Activated T-helper 9 cell treated with anti-CD3 and anti-CD28 coated beads, Interleukin-2, amount 50 U/mL, for 16 hours (primary cell): ENCODE measurements at regions not wholly inside any gene's neighbourhood (a gene's known extent, or its start where the extent isn't known, plus 50 kb on each side); places are given as distances from the start of the nearest gene placed in this dataset.
"Not testable (repeated sequence)": the region's sequence is repeated elsewhere in the genome, so short reads cannot be mapped to it uniquely, and the experiment has no call there.

ENCODE experiments used
- DNase-seq: peaks from one replicate; pipeline ENCODE4 v3.0.0-alpha.2; 2020; ENCODE audit warnings: low read depth

DNA sequence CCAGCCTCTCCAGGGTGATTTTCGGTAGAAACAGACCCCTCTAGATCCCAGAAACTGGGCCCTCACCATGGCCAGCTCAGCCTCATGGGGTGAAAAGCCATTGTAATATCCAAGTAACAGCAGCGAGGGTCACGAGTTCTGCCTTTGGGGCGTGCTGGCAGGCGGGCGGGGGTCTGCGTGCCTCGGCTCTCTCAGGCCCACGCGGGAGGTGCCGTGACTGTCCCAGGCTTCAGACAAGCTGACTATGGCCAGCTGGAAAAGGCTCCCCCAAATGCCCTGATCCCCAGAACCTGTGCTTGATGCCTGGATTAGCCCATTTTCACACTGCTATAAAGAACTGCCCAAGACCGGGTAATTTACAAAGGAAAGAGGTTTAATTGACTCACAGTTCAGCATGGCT, 160.2 kb downstream of the LAT start:
- not testable (repeated sequence) for DNase-seq

DNA sequence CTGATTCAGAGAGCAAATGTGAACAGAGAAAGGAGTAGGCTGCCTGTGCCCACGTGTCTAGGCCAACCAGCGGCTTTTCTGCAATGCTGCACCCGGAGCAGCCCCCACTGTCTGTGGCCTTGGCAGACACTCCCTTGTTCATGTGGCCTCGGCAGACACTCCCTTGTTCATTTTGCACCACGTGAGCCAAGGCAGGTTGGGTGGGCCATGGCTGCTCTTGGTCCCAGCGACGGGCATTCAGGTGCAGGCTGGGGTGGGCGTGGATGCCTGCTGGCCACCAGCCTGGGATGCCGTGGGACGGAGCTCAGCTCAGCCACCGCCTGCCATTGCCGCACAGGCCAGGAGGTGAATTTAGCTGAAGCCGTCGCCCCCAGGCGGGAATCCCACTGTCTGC, 159.8 kb downstream of the LAT start:
- DNase-seq: not testable (repeated sequence)

DNA sequence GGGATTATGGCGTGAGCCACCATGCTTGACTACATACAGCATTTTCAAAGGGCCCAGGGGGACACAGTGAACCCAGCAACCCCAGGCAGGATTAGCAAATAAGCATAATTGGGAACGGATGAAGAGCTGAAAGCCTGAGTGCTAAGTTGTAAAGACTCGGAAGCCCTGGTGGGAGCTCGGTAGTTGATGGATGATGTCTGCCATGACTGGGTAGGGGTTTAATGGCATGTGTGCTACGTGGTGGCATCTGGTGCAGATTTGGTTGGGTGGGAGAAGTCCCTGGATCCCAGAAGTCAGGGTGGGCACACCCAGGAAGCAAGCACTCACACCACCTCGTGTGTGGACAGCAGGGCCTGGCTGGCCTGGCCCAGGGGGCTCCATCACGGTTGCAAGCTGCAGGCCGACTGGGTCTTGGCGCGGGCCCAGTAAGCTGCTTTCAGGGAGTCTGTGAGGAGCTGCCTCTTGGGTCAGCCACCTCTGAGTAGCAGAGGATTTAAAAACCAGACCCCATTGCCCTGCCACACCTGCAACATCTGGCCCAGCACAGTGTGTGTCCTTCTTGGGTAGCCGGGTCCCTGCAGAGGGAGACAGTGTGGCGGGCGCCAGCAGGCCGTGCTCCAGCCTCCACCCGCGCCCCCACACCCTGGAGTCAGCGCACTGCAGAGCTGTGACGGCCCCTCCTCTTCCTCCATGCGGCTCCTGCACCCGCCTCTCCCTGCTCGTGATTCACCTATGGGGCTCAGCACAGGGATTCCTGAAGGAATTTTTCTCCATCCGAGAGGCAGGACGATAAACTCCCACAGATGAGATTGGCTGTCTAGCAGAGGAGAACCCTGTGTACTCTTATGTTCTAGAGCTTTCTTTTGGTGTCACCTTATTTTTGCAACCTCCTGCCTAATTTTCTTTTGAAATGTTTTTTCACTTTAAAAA, 159.2 kb downstream of the LAT start:
- DNase-seq: not testable (repeated sequence)

DNA sequence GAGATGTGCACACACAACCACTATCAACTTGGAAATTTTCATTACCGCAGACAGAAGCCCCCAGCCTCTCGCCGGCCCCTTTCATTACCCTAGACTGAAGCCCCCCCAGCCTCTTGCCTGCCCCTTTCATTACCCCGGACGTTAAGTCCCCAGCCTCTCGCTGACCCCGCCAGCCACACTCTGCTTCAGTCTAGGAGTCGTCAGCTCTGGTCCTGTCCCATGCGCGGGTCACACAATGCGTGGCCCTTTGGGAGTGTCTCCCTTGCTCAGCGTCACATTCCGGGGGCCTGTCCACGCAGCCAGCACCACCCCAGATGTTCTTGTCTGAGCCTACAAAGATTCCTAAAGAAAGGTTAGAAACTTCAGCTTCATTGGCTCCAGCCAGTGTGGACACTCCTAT, 157.7 kb downstream of the LAT start:
- not testable (repeated sequence) for DNase-seq

DNA sequence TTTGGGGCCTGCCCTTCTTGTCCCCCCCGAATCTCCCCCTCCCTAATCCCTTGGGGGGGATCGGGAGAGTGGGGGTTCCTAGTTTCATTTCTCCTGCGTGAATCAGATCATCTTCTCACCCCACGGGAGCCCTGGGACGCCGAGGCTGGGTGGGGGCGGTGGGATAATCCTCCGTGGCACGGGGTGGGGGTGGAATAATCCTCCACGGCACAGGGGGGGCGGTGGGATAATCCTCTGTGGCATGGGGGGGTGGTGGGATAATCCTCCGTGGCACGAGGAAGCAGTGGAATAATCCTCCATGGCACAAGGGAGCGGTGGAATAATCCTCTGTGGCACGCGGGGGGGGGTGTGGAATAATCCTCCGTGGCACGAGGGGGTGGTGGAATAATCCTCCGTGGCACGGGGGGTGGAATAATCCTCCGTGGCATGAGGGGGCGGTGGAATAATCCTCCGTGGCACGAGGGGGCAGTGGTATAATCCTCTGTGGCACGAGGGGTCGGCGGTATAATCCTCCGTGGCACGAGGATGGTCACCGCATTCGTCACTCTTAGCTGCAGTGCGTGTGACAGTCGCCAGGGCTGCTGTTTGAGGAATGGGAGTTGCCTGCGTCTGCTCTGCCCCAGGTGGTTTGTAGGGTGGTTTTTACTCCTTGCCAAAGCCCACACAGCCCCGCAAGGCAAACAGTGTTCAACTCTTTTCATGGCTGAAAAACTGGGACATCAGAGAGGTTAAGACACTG, 156.9 kb downstream of the LAT start:
- no peak for DNase-seq

DNA sequence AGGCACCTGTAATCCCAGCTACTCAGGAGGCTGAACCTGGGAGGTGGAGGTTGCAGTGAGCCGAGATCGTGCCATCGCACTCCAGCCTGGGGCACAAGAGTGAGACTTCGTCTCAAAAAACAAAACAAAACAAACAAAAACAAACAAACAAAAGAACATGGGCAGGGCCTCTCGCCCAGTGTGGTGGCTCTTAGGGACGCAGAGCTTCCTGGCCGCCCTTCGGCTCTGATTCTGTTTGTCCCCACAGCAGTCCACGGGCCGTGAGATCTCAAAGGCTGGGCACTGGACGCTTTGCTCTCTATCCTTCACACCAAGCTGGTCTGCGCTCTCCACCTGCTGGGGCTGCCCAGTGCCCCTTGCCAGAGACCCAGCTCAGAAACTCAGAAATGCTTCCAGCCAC, 156.3 kb downstream of the LAT start:
- DNase-seq: not testable (repeated sequence)

DNA sequence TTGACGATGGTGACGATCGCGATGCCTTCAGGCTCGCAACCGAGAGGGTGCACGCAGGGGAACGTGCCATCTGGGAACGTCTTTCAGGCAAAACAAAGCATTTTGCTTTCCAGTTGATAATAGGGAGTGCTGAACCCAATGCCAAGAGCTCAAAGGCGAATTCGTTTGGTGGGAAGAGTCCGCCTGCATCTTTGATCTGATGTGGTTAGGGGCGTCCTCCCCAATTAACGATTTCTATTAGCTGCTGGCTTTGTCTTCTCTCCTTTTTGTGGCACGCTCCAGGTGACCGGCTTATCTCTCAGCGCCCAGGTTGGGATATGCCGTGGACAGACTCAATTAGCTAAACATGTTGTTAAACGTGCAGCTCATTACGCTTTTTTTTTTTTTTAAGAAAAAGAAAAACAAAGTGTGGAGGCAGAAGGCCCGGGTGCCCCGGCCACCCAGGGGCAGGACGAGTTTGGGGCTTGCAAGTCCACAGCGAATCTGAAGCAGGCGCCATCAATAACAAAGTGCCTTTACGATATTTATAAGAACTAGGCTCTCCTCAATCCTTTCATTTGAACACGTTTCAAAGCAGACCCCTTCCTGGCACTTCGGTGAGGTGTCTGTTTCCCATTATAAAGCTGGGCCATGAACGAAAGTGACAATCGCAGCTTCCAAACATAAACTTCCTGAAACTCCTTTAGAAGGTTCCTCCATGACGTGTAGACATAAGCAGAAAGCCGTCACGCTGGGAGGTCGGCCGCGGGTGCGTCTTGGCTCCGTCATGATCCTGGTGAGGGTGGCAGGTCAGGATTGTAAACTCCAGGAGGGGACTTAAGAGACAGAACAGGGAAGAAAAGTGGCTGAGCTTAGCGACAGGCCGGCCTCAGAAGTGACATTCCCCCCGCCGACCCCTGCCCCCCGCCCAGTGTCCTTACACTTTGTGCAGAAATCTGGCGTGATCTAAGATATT, 155.3 kb downstream of the LAT start:
- not testable (repeated sequence) for DNase-seq

DNA sequence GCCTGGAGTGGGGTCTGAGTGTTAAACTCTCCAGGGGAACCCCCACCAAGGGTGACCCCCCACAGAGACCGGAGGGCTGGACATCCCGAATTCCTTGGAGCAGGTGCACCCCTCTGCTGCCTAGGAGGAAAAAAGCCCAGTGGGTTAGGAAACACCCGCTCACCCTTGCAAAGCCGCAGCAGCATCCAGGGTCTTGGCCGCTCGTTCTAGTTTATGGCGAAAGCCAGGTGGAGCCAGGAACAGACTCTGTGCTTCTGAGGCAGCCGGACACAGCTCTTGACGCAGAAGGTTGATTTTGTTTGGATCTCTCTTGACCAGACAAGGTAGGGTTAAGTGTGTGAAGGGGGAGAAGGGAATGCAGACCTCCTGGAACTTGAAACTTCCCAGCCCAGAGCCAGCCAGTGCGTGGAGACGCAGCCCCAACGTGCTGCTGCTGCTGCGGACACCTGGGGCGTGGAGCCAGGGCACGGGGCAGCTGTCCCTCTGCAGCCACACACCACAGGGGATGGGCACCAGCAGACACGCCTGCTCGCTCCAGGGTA, 154.5 kb downstream of the LAT start:
- no peak for DNase-seq

DNA sequence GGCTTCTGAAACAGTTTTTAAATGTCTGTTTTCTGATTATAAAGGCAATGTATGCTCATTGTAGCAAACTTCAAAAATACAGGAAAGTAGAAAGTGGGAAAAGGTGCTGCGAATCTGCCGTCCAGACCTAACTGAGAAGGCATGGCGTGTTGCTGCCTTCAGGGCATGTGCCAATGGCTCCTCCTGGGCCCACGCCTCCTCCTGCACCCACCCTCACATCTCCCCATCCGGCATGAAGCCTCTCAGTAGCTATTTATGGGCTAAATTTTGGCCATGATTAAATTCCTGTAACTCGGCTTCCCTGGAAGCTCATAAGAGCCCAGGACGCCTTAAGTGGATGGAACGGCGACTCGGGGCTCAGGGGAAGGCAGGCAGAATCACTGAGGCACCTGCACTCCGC, 153.8 kb downstream of the LAT start:
- DNase-seq: not testable (repeated sequence)

DNA sequence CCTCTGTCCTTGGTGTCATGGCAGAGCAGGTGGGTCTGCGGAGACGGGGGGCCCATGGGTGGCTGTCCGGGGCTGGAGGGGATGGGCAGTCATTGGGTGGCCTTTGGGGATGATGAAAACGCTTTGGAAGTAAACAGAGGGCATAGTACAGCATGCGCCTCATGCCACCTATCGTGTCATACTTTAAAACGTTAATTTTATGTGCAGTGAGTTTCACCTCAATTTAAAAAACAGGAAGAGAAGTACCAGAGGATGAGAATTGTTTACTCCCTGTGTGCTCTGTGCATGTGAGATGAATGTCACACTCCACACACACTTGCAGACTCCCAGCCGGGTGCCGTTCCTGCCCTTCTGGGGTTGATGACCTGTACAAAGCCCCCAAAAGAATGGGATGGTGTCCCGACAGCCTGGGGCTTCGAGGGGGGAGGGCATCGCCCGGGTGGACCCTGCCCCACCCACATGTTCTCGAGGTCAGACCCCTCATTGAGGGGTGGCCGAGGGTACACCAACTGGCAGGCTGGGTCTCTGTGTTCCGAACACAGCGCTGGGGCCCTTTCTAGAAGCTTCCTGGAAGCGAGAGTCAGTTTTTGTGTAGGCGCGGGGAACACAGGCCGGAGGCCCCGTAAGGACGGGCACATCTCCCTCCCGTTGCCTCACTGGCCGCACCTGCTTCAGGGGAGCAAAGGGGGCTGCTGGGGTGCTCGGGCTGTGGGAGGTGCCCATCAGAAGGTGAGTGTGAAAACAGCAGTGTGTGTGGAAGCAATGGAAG, 153.2 kb downstream of the LAT start:
- not testable (repeated sequence) for DNase-seq

DNA sequence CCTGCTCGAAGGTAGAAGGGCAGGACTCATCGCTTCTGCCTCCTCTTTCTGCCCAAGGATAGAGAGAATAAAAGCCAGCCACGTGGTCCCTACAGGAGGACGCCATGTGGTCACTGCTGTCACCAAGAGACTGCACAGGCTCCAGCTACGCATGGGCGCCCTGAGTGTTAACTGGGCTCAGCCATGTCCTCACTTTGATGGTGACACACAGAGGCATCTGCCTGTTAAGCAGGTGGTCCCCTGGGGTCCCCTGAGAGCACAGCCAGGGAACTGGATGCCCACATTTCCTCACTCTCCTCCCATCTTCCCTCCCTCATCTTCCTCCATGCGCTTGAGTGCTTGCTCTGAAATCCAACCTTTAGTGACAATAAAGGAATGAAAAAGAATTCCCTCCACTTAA, 152.6 kb downstream of the LAT start:
- not testable (repeated sequence) for DNase-seq

DNA sequence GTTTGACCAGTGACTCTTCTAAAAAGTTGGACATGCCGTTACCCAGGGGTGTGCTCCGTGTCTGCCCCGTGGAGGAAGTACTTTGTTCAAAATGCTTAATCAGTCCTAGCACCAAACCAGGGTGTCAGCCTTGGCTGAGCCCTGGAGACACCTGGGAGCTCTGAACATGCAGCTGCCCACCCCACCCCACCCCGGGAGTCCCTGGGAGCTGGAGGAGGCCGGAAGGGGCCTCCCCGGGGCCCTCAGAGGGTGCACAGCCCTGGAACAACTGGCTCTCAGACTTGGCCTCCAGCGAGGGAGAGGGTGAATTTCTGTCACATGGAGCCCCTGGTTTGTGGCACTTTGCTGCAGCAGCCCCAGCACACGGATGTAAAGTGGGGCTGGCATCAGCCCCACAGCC, 152.1 kb downstream of the LAT start:
- not testable (repeated sequence) for DNase-seq

DNA sequence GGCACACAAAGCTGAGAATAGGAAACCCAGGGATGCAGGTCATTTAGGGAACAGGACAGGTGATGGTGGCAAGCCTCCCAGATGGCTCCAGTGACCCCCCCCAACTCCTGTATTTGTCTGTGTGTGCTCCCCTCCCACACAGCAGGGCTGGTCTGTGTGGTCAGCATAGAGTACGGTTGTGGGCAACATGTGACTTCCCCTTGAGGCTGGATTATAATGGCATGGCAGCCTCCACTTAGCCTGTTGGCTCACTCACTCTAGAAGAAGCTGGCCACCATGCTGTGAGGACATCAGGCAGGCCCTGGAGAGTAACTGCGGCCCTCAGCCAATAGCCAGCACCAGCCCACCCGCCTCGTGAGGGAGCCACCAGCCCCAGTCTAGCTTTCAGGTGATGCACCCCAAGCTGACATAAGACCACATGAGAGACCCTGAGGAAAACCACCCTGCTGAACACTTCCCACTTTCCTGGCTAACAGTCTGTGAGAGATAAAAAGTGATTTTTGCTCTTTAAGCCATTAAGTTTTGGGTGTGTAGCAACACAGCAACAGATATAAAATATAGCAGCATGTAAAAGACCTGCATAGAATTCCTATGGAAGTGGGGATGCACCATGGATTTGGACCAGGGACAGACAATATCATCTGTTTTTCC, 151.3 kb downstream of the LAT start:
- not testable (repeated sequence) for DNase-seq

DNA sequence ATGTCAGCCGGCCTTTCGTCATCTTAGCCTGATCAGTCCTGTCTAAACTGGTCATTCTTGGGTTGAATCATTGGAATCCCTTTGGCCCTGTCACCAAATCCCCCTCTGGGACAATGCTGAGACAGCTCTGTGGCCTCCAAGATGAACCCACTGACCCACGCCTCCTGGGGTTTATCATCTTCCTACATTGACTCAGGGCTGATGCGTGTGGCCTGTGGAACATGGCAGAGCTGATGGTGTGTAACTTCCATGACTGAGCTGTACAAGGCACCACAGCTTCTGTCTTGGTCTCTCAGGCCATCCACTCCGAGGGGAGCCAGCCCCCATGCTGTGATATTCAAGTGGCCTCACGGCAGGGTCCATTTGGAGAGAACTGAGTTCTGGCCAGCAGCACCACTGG, 150.2 kb downstream of the LAT start:
- DNase-seq: not testable (repeated sequence)

DNA sequence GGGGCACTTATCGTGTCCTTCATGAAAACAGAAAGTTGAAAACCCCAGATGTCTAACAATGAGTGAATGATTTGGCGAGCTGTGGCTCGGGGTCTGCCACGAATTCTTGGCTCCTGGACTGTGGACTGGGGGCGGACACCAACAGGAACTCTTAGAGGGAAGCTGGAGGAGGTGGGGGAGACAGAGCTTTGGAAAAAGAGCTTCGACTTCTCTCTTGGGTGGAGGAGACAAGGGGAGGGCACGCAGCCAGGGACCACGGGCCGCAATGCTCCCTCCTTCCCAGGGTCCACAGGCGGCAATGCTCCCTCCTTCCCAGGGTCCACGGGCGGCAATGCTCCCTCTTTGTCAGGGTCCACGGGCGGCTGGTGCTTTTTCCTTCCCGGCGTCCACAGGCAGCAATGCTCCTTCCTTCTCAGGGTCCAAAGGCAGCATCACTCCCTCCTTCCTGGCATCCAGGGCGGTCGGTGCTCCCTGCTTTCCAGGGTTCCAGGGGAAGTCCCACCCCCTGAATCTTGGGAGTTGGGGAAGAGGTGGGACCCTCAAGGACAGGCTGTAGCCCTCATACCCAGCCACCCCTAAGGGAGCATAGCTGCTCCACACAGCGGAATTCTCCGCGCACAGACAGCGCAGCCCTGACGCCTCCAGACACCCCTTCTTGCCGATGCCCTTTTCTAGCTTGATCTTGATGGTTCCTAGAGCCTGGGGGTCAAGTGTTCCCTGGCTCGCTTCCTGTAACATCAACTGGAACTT, 149.0 kb downstream of the LAT start:
- DNase-seq: not testable (repeated sequence)

DNA sequence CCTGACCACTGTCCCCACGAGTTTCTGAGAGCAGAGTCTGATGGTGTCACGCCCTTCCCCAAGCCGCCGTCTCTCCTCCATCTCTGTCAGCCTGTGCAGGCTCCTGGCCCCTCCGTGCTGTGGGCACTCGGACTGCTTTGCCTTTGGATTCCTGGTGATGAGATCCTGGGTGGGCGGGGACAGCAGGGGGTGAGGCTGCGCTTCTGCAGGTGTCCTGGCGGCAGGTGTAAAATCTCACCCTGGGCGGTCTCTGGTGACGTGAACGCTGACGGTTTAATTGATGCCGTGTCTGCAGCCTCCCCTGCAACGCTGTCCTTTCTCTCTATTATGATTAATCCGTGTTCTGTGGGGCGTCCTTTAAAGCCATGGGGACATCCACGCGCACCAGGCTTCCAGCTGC, 148.0 kb downstream of the LAT start:
- not testable (repeated sequence) for DNase-seq

DNA sequence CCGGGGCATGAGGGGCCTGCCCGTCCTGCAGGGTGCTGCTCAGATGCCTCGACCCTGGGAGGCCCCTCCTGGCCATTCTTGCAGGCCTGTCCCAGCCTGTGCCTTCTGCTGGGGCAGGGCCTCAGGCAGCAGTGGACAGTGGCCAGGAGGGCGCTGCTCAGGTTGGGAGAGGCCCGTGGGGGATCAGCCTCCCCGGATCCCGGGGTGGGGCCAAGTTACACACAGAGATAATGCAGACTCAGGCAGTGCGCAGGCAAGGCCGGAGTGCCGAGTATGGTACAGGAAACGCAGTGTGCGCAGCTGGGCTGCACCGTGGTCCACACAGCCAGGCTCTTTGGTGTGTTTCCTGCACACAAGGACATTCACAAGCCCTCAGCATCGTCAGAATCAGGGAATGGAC, 147.6 kb downstream of the LAT start:
- DNase-seq: not testable (repeated sequence)

DNA sequence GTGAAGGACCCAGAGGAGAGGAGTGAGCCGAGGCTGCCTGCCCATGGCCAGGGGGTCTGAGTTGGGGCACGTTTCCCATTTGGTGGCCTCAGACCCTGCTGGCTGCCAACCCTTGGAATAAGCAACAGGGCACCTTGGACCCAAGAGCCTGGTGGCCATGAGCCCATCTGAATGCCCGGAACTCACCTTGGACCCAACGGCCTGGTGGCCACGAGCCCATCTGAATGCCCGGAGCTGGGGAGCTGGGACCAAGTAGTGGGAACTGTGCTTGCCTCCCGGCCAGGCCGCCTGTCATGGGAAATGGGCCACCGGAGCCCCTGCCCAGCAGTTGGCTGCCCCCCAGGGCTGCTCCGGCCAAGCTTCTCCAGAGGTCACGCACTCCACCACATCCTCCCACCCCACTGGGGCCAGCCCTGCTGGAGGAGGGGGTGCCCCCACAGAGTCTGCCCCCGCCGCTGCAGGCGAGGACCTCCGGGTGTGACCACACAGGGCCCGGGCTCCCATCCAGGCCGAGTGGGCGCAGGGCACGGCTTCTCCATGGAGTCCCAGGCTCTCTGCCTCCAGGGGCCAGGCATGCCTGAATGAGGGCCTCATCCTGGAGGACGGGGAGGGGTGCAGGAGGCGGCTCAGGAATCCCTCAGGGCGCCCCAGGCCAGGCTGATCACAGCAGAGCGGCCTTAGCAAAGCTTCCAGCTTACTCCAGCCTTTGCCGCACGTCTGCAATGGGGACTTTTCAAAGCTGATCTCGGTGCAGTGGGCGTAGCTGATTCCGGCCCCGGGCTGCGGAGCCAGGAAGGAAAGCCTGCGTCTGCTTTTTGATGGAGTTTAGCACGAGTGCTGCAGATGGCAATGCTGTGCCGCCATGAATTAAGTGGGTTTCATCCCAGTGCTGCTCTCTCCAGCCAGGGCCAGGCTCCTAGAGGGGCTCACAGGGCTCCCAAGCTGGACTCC, 146.3 kb downstream of the LAT start:
- DNase-seq: not testable (repeated sequence)
